GM12872 (cell line): ENCODE measurements at regions not wholly inside any gene's neighbourhood (a gene's known extent, or its start where the extent isn't known, plus 50 kb on each side); places are given as distances from the start of the nearest gene placed in this dataset.

Experiments
- CTCF ChIP-seq: IDR thresholded peaks from 3 replicates; pipeline ENCODE4 v1.5.1; 2011; ENCODE audit warnings: low read depth, mild to moderate bottlenecking, low read length, moderate library complexity; ENCODE audit not compliant: insufficient read depth

GRCh38 chr13:75042807-75043206, 439.2 kb downstream of the TBC1D4 start:
- no peak for TF ChIP-seq CTCF

GRCh38 chr13:75038393-75039113, 443.4 kb downstream of the TBC1D4 start:
- TF ChIP-seq CTCF: no peak

GRCh38 chr13:75025956-75026355, 456.0 kb downstream of the TBC1D4 start:
- no peak for TF ChIP-seq CTCF

- TF ChIP-seq CTCF: no peak
Measured at GRCh38 chr13:75024602-75025001, 457.4 kb downstream of the TBC1D4 start.

- no peak for TF ChIP-seq CTCF
Measured at GRCh38 chr13:75023609-75024008, 458.4 kb downstream of the TBC1D4 start.

GRCh38 chr13:75021151-75021550, 460.8 kb downstream of the TBC1D4 start:
- TF ChIP-seq CTCF: no peak

- TF ChIP-seq CTCF: no peak
Measured at GRCh38 chr13:75016225-75016624, 465.7 kb downstream of the TBC1D4 start.

- no peak for TF ChIP-seq CTCF
Measured at GRCh38 chr13:75013818-75014217, 468.2 kb downstream of the TBC1D4 start.
